SK-N-SH (cell line): ENCODE measurements at regions not wholly inside any gene's neighbourhood (a gene's known extent, or its start where the extent isn't known, plus 50 kb on each side); places are given as distances from the start of the nearest gene placed in this dataset.

Experiments used
- CTCF ChIA-PET: fragments of 300-600, 350-600 bp; formaldehyde crosslinking; extraction: SDS; loops from one replicate; lab custom pipeline; 2021; lab: Yijun Ruan, JAX
- POLR2A ChIA-PET: fragments of 350-600 bp; sonication (Branson Sonifier 250); formaldehyde crosslinking; extraction: SDS; loops from one replicate; lab custom pipeline; 2020; ENCODE audit warnings: antibody characterized with exemption, inconsistent platforms; lab: Yijun Ruan, JAX
- DNase-seq: peaks from one replicate; pipeline ENCODE4 v3.0.0; 2012
- H2AFZ ChIP-seq: fragments of 200-600 bp; sonication (generic); 2 replicates; pipeline ENCODE4 v1.8.1; 2016; ENCODE audit warnings: antibody characterized with exemption, mild to moderate bottlenecking, low read depth
- H3F3A ChIP-seq: fragments of 200-600 bp; sonication (generic); replicated peaks from 2 replicates; pipeline ENCODE3; 2016; ENCODE audit warnings: antibody characterized with exemption, mild to moderate bottlenecking; ENCODE audit not compliant: insufficient read depth
- H3K27ac ChIP-seq, 2 experiments: fragments of 200-500 bp in 1 of 2; fragments of 200-600 bp in 1 of 2; sonication (Bioruptor generic) in 1 of 2; sonication (generic), shearing (Covaris generic) in 1 of 2; 2 replicates each; pipeline versions ENCODE4 v1.5.1 to v1.6.1; 2014 to 2016; ENCODE audit warnings: low read depth in 2 of 2, inconsistent platforms in 1 of 2, low read length in 1 of 2, mild to moderate bottlenecking in 1 of 2, mixed read lengths in 1 of 2
- H3K27me3 ChIP-seq: fragments of 200-600 bp; sonication (generic), shearing (Covaris generic); 2 replicates; pipeline ENCODE4 v1.6.1; 2016; ENCODE audit warnings: mixed run types; ENCODE audit not compliant: insufficient read depth
- H3K36me3 ChIP-seq, 2 experiments: fragments of 200-500 bp in 1 of 2; fragments of 200-600 bp in 1 of 2; sonication (Bioruptor generic) in 1 of 2; sonication (generic) in 1 of 2; replicated peaks in 1 of 2; 2 replicates each; pipeline versions ENCODE3 to v1.5.1; 2014 to 2016; ENCODE audit warnings: low read length in 1 of 2, mild to moderate bottlenecking in 1 of 2; ENCODE audit not compliant: insufficient read depth in 2 of 2, control insufficient read depth in 1 of 2
- H3K4me1 ChIP-seq, 2 experiments: fragments of 200-500 bp in 1 of 2; fragments of 200-600 bp in 1 of 2; sonication (Bioruptor generic) in 1 of 2; sonication (generic), shearing (Covaris generic) in 1 of 2; 2 replicates each; pipeline versions ENCODE4 v1.5.1 to v1.6.1; 2014 to 2016; ENCODE audit warnings: low read depth in 1 of 2, low read length in 1 of 2, mixed run types in 1 of 2; ENCODE audit not compliant: insufficient read depth in 2 of 2, control insufficient read depth in 1 of 2
- H3K4me2 ChIP-seq: fragments of 200-600 bp; sonication (generic), shearing (Covaris generic); 2 replicates; pipeline ENCODE4 v1.6.1; 2017; ENCODE audit warnings: mixed run types
- H3K4me3 ChIP-seq, 2 experiments: fragments of 200-500 bp in 1 of 2; fragments of 200-600 bp in 1 of 2; sonication (Bioruptor generic) in 1 of 2; sonication (generic), shearing (Covaris generic) in 1 of 2; 2 replicates each; pipeline versions ENCODE4 v1.5.1 to v1.8.1; 2014 to 2016; ENCODE audit warnings: low read depth in 2 of 2, inconsistent platforms in 1 of 2, low read length in 1 of 2, mild to moderate bottlenecking in 1 of 2, mixed read lengths in 1 of 2, moderate library complexity in 1 of 2
- H3K79me2 ChIP-seq: fragments of 200-600 bp; sonication (generic); 2 replicates; pipeline ENCODE4 v1.8.1; 2017; ENCODE audit warnings: mild to moderate bottlenecking; ENCODE audit not compliant: insufficient read depth
- H3K9ac ChIP-seq: fragments of 200-600 bp; sonication (generic); 2 replicates; pipeline ENCODE4 v1.6.1; 2017; ENCODE audit warnings: mixed run types
- H3K9me2 ChIP-seq: fragments of 200-600 bp; sonication (generic); 2 replicates; pipeline ENCODE4 v1.6.1; 2017; ENCODE audit warnings: mixed run types
- H3K9me3 ChIP-seq: fragments of 200-600 bp; sonication (generic); 2 replicates; pipeline ENCODE4 v1.6.1; 2017; ENCODE audit warnings: mixed run types, mild to moderate bottlenecking, moderate library complexity
- H4K20me1 ChIP-seq: fragments of 200-600 bp; sonication (generic); 2 replicates; pipeline ENCODE4 v1.6.1; 2017; ENCODE audit warnings: mild to moderate bottlenecking, mixed run types; ENCODE audit not compliant: insufficient read depth
- ELF1 ChIP-seq: IDR thresholded peaks from 2 replicates; pipeline ENCODE4 v1.4.0; 2012
- FOSL2 ChIP-seq: IDR thresholded peaks from 2 replicates; pipeline ENCODE4 v1.4.0; 2012; ENCODE audit warnings: low read depth, mild to moderate bottlenecking, moderate library complexity, borderline replicate concordance
- GABPA ChIP-seq: IDR thresholded peaks from 2 replicates; pipeline ENCODE4 v1.4.0; 2012; ENCODE audit warnings: low read depth, mild to moderate bottlenecking
- GATA2 ChIP-seq: sonication (generic); formaldehyde crosslinking; IDR thresholded peaks from 2 replicates; pipeline ENCODE4 v1.5.0; 2020; ENCODE audit warnings: mild to moderate bottlenecking, missing genetic modification reagents
- JUND ChIP-seq: IDR thresholded peaks from 2 replicates; pipeline ENCODE4 v1.4.0; 2012
- MXI1 ChIP-seq: IDR thresholded peaks from 2 replicates; pipeline ENCODE4 v1.6.1; 2012; ENCODE audit warnings: mild to moderate bottlenecking, low read depth, low read length, improper control_type of control experiment
- NRF1 ChIP-seq: IDR thresholded peaks from 2 replicates; pipeline ENCODE4 v1.6.1; 2012; ENCODE audit warnings: low read depth, mild to moderate bottlenecking, low read length
- RCOR1 ChIP-seq: fragments of 150-350 bp; IDR thresholded peaks from 2 replicates; pipeline ENCODE4 v1.6.1; 2017; ENCODE audit warnings: antibody characterized with exemption, low read length
- RFX5 ChIP-seq: IDR thresholded peaks from 2 replicates; pipeline ENCODE4 v1.6.1; 2012; ENCODE audit warnings: mild to moderate bottlenecking, improper control_type of control experiment, low read length
- RXRA ChIP-seq: IDR thresholded peaks from 2 replicates; pipeline ENCODE4 v1.4.0; 2012; ENCODE audit warnings: low read depth, mild to moderate bottlenecking, borderline replicate concordance
- SIN3A ChIP-seq: IDR thresholded peaks from 2 replicates; pipeline ENCODE4 v1.6.1; 2012; ENCODE audit warnings: low read depth, mild to moderate bottlenecking, low read length, moderate library complexity, borderline replicate concordance
- TAF1 ChIP-seq: IDR thresholded peaks from 2 replicates; pipeline ENCODE4 v1.6.1; 2012; ENCODE audit warnings: low read depth, mild to moderate bottlenecking, low read length, moderate library complexity, borderline replicate concordance
- YY1 ChIP-seq: IDR thresholded peaks from 2 replicates; pipeline ENCODE4 v1.4.0; 2012; ENCODE audit warnings: low read depth, mild to moderate bottlenecking
- WGBS: methylation state at CpG from one replicate; pipeline ENCODE4 v1.1.6; 2017; ENCODE audit warnings: low lambda C conversion rate; 5-methylcytosine and 5-hydroxymethylcytosine counted together
- TF ChIP-seq, protein P1 (sequence below): IDR thresholded peaks from 2 replicates; pipeline ENCODE4; 2012
- TF ChIP-seq, protein P2 (sequence below): IDR thresholded peaks from 2 replicates; pipeline ENCODE4 v1.4.0; 2012; ENCODE audit warnings: low read depth, borderline replicate concordance
- TF ChIP-seq, protein P3 (sequence below): fragments of 200-600 bp; sonication (generic); IDR thresholded peaks from 2 replicates; pipeline ENCODE4 v1.6.1; 2017; ENCODE audit warnings: antibody characterized with exemption, mild to moderate bottlenecking, moderate library complexity

DNA sequence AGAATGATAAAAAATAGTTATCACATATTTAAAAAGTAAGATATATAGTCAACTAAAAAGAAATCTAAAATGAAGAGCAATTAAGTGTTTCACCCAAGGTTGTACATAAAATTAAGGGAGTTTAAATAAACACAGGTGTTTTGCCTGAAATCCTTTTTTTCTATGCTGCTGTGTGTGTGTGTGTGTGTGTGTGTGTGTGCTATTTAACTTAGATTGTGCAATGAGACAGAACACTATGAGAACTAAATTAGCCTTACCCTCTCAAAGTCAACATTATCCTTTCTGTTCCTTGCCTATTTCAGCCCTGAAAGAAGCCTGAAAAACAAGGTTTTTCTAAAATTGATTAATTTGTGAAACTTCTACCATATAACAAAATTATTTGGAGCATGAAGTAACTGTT lies 516.2 kb downstream of the ELAVL2 start:
- no peak for DNase-seq
- Histone ChIP-seq H3K27me3 (no peaks in the 10 kb centered on the region), H3K4me3 (no peak overlapping the region), H3K4me2 (no peak overlapping the region), H3K27ac (no peak overlapping the region), H3K79me2 (no peaks in the 10 kb centered on the region), H3K9me2 (no peaks in the 10 kb centered on the region), H3K36me3 (no peaks in the 10 kb centered on the region), H2AFZ (no peak overlapping the region), H3K9me3 (no peaks in the 10 kb centered on the region), H3K4me1 (no peaks in the 10 kb centered on the region), H3K9ac (no peak overlapping the region), H4K20me1 (no peaks in the 10 kb centered on the region), H3F3A (no peaks in the 10 kb centered on the region)
- no peak for TF ChIP-seq JUND
- no peak for TF ChIP-seq RCOR1
- TF ChIP-seq, protein P1, sequence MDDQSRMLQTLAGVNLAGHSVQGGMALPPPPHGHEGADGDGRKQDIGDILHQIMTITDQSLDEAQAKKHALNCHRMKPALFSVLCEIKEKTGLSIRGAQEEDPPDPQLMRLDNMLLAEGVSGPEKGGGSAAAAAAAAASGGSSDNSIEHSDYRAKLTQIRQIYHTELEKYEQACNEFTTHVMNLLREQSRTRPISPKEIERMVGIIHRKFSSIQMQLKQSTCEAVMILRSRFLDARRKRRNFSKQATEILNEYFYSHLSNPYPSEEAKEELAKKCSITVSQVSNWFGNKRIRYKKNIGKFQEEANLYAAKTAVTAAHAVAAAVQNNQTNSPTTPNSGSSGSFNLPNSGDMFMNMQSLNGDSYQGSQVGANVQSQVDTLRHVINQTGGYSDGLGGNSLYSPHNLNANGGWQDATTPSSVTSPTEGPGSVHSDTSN: no peak
- POLR2A ChIA-PET: no interaction called here
- CTCF ChIA-PET: no interaction called here

DNA sequence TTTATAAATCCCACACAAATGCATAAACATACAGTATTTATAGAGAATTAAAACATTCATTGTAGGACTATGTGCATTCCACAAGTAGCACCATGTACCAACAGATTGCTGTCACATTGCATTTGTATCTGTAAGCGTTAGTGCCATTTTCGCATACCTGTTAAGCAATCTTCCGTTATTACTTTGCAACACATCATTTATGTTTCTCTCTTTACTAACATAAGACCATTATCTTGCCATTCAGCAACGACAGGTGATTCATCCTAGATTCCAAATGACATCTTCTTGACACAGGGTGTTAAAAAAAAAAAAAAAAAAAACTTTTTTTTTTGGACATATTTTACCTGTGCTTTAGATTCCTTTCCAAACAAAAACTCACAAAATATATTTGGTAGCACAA lies 511.8 kb downstream of the ELAVL2 start:
- ChIA-PET CTCF (no interaction called here), POLR2A (no interaction called here)
- Histone ChIP-seq H3F3A (no peaks in the 10 kb centered on the region), H3K27me3 (no peaks in the 10 kb centered on the region), H2AFZ (no peak overlapping the region), H3K27ac (no peak overlapping the region), H3K9ac (no peak overlapping the region), H3K4me2 (no peak overlapping the region), H3K36me3 (no peaks in the 10 kb centered on the region), H3K4me1 (no peaks in the 10 kb centered on the region), H3K9me3 (no peaks in the 10 kb centered on the region), H3K79me2 (no peaks in the 10 kb centered on the region), H3K4me3 (no peak overlapping the region), H4K20me1 (no peaks in the 10 kb centered on the region), H3K9me2 (no peaks in the 10 kb centered on the region)
- 39% methylated on average over 4 of the region's 4 CpGs for WGBS
- DNase-seq: no peak
- TF ChIP-seq NRF1 (no peak), GABPA (no peak), RXRA (no peak), TAF1 (no peak), ELF1 (no peak), FOSL2 (no peak), SIN3A (no peak), RCOR1 (no peak), GATA2 (CRISPR knock-in tag) (no peak), RFX5 (no peak), YY1 (no peak), MXI1 (no peak)
- TF ChIP-seq, protein P2, sequence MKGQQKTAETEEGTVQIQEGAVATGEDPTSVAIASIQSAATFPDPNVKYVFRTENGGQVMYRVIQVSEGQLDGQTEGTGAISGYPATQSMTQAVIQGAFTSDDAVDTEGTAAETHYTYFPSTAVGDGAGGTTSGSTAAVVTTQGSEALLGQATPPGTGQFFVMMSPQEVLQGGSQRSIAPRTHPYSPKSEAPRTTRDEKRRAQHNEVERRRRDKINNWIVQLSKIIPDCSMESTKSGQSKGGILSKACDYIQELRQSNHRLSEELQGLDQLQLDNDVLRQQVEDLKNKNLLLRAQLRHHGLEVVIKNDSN: no peak
- TF ChIP-seq, protein P3, sequence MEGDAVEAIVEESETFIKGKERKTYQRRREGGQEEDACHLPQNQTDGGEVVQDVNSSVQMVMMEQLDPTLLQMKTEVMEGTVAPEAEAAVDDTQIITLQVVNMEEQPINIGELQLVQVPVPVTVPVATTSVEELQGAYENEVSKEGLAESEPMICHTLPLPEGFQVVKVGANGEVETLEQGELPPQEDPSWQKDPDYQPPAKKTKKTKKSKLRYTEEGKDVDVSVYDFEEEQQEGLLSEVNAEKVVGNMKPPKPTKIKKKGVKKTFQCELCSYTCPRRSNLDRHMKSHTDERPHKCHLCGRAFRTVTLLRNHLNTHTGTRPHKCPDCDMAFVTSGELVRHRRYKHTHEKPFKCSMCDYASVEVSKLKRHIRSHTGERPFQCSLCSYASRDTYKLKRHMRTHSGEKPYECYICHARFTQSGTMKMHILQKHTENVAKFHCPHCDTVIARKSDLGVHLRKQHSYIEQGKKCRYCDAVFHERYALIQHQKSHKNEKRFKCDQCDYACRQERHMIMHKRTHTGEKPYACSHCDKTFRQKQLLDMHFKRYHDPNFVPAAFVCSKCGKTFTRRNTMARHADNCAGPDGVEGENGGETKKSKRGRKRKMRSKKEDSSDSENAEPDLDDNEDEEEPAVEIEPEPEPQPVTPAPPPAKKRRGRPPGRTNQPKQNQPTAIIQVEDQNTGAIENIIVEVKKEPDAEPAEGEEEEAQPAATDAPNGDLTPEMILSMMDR: no peak
- TF ChIP-seq, all 33 proteins: peak for 0
